GM13977 (cell line): ENCODE measurements at regions not wholly inside any gene's neighbourhood (a gene's known extent, or its start where the extent isn't known, plus 50 kb on each side); places are given as distances from the start of the nearest gene placed in this dataset.

Source experiments
- DNase-seq: peaks from one replicate; pipeline ENCODE4 v3.0.0; 2012; ENCODE audit warnings: low spot score
- in situ Hi-C: fragments of 300-500 bp; cut with MboI; formaldehyde crosslinking; loops from one replicate; pipeline ENCODE4 v1.12.0; 2022; ENCODE audit warnings: low sequenced_read_pairs, low pct_unique_long_range_greater_than_20kb, mixed read lengths, inconsistent platforms; ENCODE audit not compliant: unreplicated experiment
- TF ChIP-seq, protein P1 (sequence below): IDR thresholded peaks from 2 replicates; pipeline ENCODE4 v1.5.1; 2012; ENCODE audit warnings: mild to moderate bottlenecking, control low read depth; ENCODE audit not compliant: insufficient read depth; ENCODE audit errors: extremely low read depth, missing control alignments

DNA sequence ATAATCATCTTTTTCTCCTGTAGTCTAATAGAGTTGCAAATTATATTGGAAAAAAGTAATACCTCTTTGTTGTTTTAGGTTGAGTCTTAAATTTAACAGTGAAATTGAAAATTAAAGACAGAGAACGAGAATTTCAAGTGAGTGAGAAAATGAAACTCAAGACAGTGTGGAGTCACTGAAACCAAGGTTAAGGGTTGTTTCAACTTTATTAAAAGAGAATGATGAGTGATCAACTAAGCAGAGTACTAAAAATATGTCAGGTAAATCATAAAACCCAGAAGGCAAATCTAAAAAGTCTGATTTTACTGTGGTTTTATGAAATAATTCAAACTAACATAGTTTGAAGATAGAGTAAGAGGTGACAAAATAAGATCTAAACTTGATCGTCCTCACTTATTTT is 782.5 kb upstream of the SEMA6D start:
- in situ Hi-C loops: no loop called here
- TF ChIP-seq, protein P1, sequence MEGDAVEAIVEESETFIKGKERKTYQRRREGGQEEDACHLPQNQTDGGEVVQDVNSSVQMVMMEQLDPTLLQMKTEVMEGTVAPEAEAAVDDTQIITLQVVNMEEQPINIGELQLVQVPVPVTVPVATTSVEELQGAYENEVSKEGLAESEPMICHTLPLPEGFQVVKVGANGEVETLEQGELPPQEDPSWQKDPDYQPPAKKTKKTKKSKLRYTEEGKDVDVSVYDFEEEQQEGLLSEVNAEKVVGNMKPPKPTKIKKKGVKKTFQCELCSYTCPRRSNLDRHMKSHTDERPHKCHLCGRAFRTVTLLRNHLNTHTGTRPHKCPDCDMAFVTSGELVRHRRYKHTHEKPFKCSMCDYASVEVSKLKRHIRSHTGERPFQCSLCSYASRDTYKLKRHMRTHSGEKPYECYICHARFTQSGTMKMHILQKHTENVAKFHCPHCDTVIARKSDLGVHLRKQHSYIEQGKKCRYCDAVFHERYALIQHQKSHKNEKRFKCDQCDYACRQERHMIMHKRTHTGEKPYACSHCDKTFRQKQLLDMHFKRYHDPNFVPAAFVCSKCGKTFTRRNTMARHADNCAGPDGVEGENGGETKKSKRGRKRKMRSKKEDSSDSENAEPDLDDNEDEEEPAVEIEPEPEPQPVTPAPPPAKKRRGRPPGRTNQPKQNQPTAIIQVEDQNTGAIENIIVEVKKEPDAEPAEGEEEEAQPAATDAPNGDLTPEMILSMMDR: no peak
- no peak for DNase-seq

DNA sequence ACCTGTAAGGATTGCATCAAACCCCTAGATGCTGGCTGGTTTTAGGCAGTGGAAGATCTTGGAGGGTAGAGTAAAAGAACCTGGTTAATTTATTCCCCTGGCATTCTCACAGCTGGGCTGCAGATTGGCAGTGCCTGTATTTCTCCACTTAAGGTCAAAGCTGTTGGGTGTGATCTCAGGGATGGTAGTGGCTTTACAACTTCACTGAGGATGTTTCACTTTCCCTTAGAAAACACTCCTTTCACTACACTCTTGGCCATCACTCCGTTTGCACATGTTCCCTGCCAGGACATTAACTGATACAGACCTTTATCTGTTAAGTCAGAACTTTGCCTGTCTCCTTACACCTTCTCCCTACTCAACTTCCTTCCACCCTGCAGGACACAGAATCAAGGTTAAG is 779.1 kb upstream of the SEMA6D start:
- TF ChIP-seq, protein P1: no peak
- no peak for DNase-seq
- in situ Hi-C loops: no loop called here

DNA sequence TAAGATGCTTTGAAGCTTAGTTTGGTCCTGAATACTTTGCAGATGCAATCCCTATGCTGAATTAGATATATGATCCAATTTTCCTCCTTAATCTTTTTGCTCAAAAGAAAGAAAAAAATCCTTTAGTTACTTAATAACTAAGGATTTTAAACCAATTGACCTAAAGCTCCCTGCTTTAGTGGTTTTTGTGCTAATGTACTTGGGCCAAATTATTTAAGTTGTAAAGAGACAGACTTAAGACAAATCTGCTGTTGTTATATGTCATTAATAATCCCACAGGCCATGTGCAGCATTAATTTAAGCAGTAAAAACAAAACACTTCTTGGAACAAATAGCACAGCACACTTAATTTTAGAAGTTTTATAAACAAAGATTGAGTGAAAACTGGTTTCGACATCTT is 776.1 kb upstream of the SEMA6D start:
- no peak for DNase-seq
- TF ChIP-seq, protein P1: no peak
- in situ Hi-C loops: no loop called here

DNA sequence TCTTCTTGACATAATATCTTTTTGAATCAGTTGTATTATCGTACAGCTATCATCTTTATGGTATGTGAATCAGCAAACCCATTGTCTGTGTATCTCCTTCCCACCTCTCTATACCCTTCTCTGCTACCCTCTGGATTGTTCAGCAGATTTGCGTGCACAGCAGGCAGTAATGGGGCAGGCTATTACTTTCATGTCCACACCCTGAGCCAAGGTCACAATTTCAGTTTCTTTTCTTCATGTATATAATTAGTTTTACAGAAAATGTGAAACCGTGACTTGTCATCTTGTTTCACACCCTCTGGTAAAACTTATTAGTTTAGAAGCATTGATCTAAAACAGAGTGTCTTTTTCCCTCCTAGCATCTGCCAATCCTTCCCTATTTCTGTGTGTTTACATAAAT is 770.4 kb upstream of the SEMA6D start:
- in situ Hi-C loops: no loop called here
- no peak for DNase-seq
- TF ChIP-seq, protein P1: no peak

DNA sequence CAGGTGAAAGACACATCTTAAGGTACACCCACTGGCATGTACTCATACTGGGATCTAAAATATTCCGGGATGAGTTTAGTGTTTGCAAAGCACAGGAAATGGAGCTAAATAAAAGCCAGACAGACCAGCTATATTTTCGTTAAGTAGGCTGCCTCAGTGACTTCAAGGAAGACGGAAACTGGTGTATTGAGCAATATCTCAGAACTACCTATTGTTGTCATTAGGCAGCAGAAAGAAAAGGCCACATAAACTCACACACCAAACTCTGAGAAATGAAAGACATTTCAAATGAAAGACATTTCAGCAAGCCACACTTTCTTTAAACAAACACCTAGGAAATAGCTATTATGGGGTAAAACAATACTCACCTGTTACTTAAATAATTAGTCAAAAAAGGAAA is 761.7 kb upstream of the SEMA6D start:
- DNase-seq: no peak
- TF ChIP-seq, protein P1: no peak
- in situ Hi-C loops: no loop called here

DNA sequence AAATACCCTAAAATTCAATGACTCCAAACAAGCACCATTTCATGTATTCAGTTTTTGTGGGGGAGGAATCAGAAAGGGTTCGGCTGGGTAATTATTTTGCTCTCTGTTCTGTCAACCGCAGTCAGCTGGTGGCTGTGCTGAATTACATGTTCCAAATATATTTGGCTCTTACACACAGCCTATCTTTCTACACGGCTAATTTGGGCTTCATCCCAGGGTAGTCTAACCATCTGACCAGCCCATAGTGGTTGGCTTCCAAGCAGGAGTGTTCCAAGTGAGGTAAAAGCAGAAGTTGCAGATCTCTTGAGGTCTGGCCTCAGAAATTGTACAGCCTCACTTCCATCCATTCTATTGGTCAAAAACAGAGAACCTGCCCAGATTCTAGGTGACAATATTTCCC is 760.8 kb upstream of the SEMA6D start:
- in situ Hi-C loops: no loop called here
- TF ChIP-seq, protein P1: no peak

DNA sequence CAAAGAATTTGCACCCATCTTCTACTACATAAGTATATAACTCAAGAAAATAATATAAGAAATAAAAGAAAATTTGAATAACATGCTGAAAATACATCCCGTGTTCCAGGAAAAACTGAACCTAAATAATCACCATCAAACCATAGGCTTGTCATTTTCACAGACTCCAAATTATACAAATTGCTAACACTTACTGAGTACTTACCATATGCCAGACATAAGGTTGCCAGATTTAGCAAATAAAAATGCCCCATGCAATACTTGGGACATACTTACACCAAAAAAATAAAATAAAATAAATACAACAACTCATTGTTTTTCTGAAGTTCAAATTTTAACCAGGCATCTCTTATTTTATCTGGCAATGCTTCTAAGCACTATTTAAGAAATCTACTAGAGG is 760.4 kb upstream of the SEMA6D start:
- in situ Hi-C loops: no loop called here
- TF ChIP-seq, protein P1: no peak
- no peak for DNase-seq

More for the DNA sequence above, 760.8 kb upstream of the SEMA6D start:
- DNase-seq: no peak
